PC-3 (cell line): ENCODE measurements at regions not wholly inside any gene's neighbourhood (a gene's known extent, or its start where the extent isn't known, plus 50 kb on each side); places are given as distances from the start of the nearest gene placed in this dataset.

Experiments
- ATAC-seq: fragments of 200-7000 bp; cut with Tn5 transposase; 2 replicates; pipeline ENCODE4 v1.9.1; 2020; ENCODE audit warnings: mild to moderate bottlenecking, moderate library complexity
- BruUV-seq: library from RNA; stranded (reverse); fragments of 400-500 nt; replicated peaks from 2 replicates; lab custom pipeline; 2021; lab: Mats Ljungman, UMichigan
- CTCF ChIA-PET: fragments of 300-600 bp; sonication (Branson Sonifier 250); formaldehyde crosslinking; loops from one replicate; lab custom pipeline; 2022; ENCODE audit warnings: antibody characterized with exemption; lab: Charles Lee
- POLR2A ChIA-PET: fragments of 300-600 bp; sonication (Branson Sonifier 250); formaldehyde crosslinking; loops from one replicate; lab custom pipeline; 2022; ENCODE audit warnings: antibody characterized with exemption; ENCODE audit not compliant: unreplicated experiment; lab: Charles Lee
- DNase-seq: peaks from one replicate; pipeline ENCODE4 v3.0.0-alpha.2; 2015
- H2AFZ ChIP-seq: fragments of 300-600 bp; sonication (generic); 2 replicates; pipeline ENCODE4 v1.6.0; 2016; ENCODE audit warnings: antibody characterized with exemption, low read length
- H3F3A ChIP-seq: fragments of 300-600 bp; sonication (generic); one replicate; pipeline ENCODE4 v1.6.0; 2017; ENCODE audit warnings: antibody characterized with exemption, low read length, control low read depth, mild to moderate bottlenecking; ENCODE audit not compliant: unreplicated experiment
- H3K27ac ChIP-seq: fragments of 300-600 bp; sonication (generic); 2 replicates; pipeline ENCODE4 v1.5.1; 2016; ENCODE audit warnings: mild to moderate bottlenecking, low read length
- H3K27me3 ChIP-seq: fragments of 300-600 bp; sonication (generic); 2 replicates; pipeline ENCODE4 v1.6.1; 2016; ENCODE audit warnings: low read length, mixed read lengths
- H3K36me3 ChIP-seq: fragments of 300-600 bp; sonication (generic); 2 replicates; pipeline ENCODE4 v1.6.1; 2016; ENCODE audit warnings: low read depth, mixed run types, low read length, mixed read lengths
- H3K4me1 ChIP-seq: fragments of 300-600 bp; sonication (generic); 2 replicates; pipeline ENCODE4 v1.5.1; 2016; ENCODE audit warnings: low read length; ENCODE audit not compliant: insufficient read depth
- H3K4me2 ChIP-seq: fragments of 300-600 bp; sonication (generic); 2 replicates; pipeline ENCODE4 v1.6.0; 2016; ENCODE audit warnings: low read length
- H3K4me3 ChIP-seq: fragments of 300-600 bp; sonication (generic); 2 replicates; pipeline ENCODE4 v1.5.1; 2016; ENCODE audit warnings: mild to moderate bottlenecking, low read length, mixed read lengths
- H3K79me2 ChIP-seq: fragments of 300-600 bp; sonication (generic); 2 replicates; pipeline ENCODE4 v1.6.1; 2017; ENCODE audit warnings: low read length, mixed read lengths
- H3K9ac ChIP-seq: fragments of 300-600 bp; sonication (generic); 2 replicates; pipeline ENCODE4 v1.6.0; 2016; ENCODE audit warnings: mild to moderate bottlenecking, low read length
- H3K9me2 ChIP-seq: fragments of 300-600 bp; sonication (generic); replicated peaks from 2 replicates; pipeline ENCODE4 v1.6.1; 2016; ENCODE audit warnings: mixed run types, low read length, mixed read lengths
- H3K9me3 ChIP-seq: fragments of 300-600 bp; sonication (generic); 2 replicates; pipeline ENCODE4 v1.6.1; 2016; ENCODE audit warnings: low read length, mixed read lengths
- H4K20me1 ChIP-seq: fragments of 300-600 bp; sonication (generic); 2 replicates; pipeline ENCODE4 v1.6.1; 2016; ENCODE audit warnings: low read length, mixed read lengths
- EZH2 ChIP-seq: fragments of 300-600 bp; sonication (generic); IDR thresholded peaks from one replicate; pipeline ENCODE4 v1.6.1; 2017; ENCODE audit warnings: antibody characterized with exemption, mild to moderate bottlenecking, low read length; ENCODE audit not compliant: unreplicated experiment
- EZH2phosphoT487 ChIP-seq: fragments of 300-600 bp; sonication (generic); IDR thresholded peaks from 2 replicates; pipeline ENCODE4 v1.6.1; 2018; ENCODE audit warnings: mild to moderate bottlenecking, antibody characterized with exemption, low read length, borderline replicate concordance
- intact Hi-C: fragments of 100-400 bp; cut with micrococcal nuclease; formaldehyde crosslinking; loops from 2 replicates; pipeline ENCODE4 v1.9.0; 2023
- TF ChIP-seq, protein P1 (sequence below): fragments of 300-600 bp; sonication (generic); conservative IDR thresholded peaks from 2 replicates; pipeline ENCODE4 v1.5.1; 2017; ENCODE audit warnings: antibody characterized with exemption, low read depth, mild to moderate bottlenecking, low read length

DNA sequence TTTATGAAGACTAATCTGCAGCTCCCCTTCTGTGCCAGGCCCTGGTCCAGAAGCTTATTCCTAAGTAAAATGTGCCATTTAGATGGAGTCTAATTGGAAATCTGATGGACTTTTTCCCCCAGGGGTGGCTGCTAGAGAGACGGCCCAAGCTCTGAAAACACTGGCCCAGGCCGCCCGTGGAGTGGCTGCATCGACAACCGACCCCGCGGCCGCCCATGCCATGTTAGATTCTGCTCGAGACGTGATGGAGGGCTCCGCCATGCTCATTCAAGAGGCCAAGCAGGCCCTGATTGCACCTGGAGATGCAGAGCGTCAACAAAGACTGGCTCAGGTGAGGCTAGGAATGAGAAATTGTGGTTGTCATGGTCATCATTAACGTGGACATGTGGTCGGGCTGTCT is 305.8 kb upstream of the TPM1 start:
- Histone ChIP-seq H2AFZ (no peak overlapping the region), H3K4me1 (peaks cover 34% of the 10 kb centered on the region), H3K27ac (no peak overlapping the region), H3K9me2 (no peaks in the 10 kb centered on the region), H3K4me2 (no peak overlapping the region), H3K36me3 (no peaks in the 10 kb centered on the region), H3K9me3 (no peaks in the 10 kb centered on the region), H4K20me1 (no peaks in the 10 kb centered on the region), H3K4me3 (no peak overlapping the region), H3K79me2 (no peaks in the 10 kb centered on the region), H3K27me3 (no peaks in the 10 kb centered on the region), H3K9ac (no peak overlapping the region), H3F3A (peaks cover 5% of the 10 kb centered on the region)
- no TSS peak for BruUV-seq
- CTCF ChIA-PET: no interaction called here
- no peak for ATAC-seq
- DNase-seq: no peak
- no peak for TF ChIP-seq EZH2phosphoT487
- no peak for TF ChIP-seq EZH2
- TF ChIP-seq, protein P1, sequence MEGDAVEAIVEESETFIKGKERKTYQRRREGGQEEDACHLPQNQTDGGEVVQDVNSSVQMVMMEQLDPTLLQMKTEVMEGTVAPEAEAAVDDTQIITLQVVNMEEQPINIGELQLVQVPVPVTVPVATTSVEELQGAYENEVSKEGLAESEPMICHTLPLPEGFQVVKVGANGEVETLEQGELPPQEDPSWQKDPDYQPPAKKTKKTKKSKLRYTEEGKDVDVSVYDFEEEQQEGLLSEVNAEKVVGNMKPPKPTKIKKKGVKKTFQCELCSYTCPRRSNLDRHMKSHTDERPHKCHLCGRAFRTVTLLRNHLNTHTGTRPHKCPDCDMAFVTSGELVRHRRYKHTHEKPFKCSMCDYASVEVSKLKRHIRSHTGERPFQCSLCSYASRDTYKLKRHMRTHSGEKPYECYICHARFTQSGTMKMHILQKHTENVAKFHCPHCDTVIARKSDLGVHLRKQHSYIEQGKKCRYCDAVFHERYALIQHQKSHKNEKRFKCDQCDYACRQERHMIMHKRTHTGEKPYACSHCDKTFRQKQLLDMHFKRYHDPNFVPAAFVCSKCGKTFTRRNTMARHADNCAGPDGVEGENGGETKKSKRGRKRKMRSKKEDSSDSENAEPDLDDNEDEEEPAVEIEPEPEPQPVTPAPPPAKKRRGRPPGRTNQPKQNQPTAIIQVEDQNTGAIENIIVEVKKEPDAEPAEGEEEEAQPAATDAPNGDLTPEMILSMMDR: no peak
- intact Hi-C loops: no loop called here
- POLR2A ChIA-PET: no interaction called here

DNA sequence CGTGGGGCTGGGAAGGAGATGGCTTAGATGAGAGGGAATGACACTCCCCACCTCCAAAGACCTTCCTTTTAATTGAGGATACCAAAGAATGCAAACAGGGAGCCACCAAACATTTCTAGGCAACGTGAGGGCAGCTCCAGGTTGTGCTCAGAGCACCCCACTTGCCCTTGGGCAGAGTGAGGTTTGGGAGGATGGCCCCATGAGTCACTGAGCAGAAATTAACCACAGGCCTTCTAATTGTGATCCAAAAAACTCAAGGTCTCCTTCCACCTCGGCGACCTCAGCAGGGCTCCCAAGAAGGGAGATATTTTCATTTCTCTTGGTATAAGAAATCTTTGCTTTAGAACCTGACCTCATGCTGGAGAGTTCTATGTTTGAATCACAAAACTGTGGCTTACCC is 305.0 kb upstream of the TPM1 start:
- H3K79me2 ChIP-seq: no peaks in the 10 kb centered on the region
- H3K4me2 ChIP-seq: no peak overlapping the region
- no peak overlapping the region for H3K9ac ChIP-seq
- H3F3A ChIP-seq: peaks cover 5% of the 10 kb centered on the region
- ATAC-seq (no peak), DNase-seq (no peak)
- H3K4me1 ChIP-seq: peaks cover 41% of the 10 kb centered on the region
- ChIA-PET CTCF (no interaction called here), POLR2A (no interaction called here)
- BruUV-seq: no TSS peak
- H2AFZ ChIP-seq: no peak overlapping the region
- H3K36me3 ChIP-seq: no peaks in the 10 kb centered on the region
- no peak overlapping the region for H3K27ac ChIP-seq
- H3K9me3 ChIP-seq: no peaks in the 10 kb centered on the region
- no peaks in the 10 kb centered on the region for H3K27me3 ChIP-seq
- intact Hi-C loops: no loop called here
- no peaks in the 10 kb centered on the region for H3K9me2 ChIP-seq
- TF ChIP-seq EZH2phosphoT487: no peak
- no peak for TF ChIP-seq EZH2
- TF ChIP-seq, protein P1: no peak
- no peaks in the 10 kb centered on the region for H4K20me1 ChIP-seq
- H3K4me3 ChIP-seq: no peak overlapping the region

DNA sequence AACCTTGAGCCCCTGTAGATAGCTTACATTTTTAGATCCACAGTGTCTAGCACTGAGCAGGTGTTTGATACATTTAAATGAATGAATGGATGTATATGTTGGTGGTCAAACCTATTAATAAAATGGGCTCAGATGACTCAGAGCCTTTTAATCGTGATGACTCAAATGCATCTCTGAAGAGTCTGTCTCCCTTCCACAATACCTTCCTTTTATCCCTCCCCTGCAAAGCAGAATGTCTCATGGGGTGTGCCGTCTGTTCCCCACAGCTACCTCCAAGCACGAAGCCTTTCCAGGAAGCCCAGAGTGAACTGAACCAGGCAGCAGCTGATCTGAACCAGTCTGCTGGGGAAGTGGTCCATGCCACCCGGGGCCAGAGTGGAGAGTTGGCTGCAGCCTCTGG is 303.5 kb upstream of the TPM1 start:
- intact Hi-C loops: no loop called here
- TF ChIP-seq EZH2 (no peak), EZH2phosphoT487 (no peak)
- TF ChIP-seq, protein P1: no peak
- H3K27ac ChIP-seq: peak overlapping the region; percentile 95
- ATAC-seq (peak; percentile 98), DNase-seq (peak; percentile 93)
- H3K9ac ChIP-seq: peak overlapping the region; percentile 55
- ChIA-PET POLR2A (no interaction called here), CTCF (interaction anchor here (0.9 kb wide), 1 partner anchor 19 kb away, joined by 3 read pairs; no protein-coding TSS in a partner anchor)
- peaks cover 5% of the 10 kb centered on the region for H3F3A ChIP-seq
- peak overlapping the region; percentile 59 for H3K4me2 ChIP-seq
- no peaks in the 10 kb centered on the region for H3K9me2 ChIP-seq
- peaks cover 45% of the 10 kb centered on the region for H3K4me1 ChIP-seq
- no peaks in the 10 kb centered on the region for H3K36me3 ChIP-seq
- H3K79me2 ChIP-seq: no peaks in the 10 kb centered on the region
- no TSS peak for BruUV-seq
- 0 out of 2 replicates have a peak overlapping the region, but pooled peaks have one; percentile 20 for H3K4me3 ChIP-seq
- H4K20me1 ChIP-seq: no peaks in the 10 kb centered on the region
- H3K27me3 ChIP-seq: no peaks in the 10 kb centered on the region
- H3K9me3 ChIP-seq: no peaks in the 10 kb centered on the region
- no peak overlapping the region for H2AFZ ChIP-seq
